C4-2B (cell line): ENCODE measurements at regions not wholly inside any gene's neighbourhood (a gene's known extent, or its start where the extent isn't known, plus 50 kb on each side); places are given as distances from the start of the nearest gene placed in this dataset.
"Not testable (repeated sequence)": the region's sequence is repeated elsewhere in the genome, so short reads cannot be mapped to it uniquely, and the experiment has no call there.

Experiments used
- CTCF ChIP-seq: fragments of 450-650 bp; conservative IDR thresholded peaks from 2 replicates; pipeline ENCODE4 v1.5.1; 2017; ENCODE audit warnings: mild to moderate bottlenecking
- ZFX ChIP-seq: fragments of 450-650 bp; IDR thresholded peaks from 2 replicates; pipeline ENCODE4 v1.6.1; 2017

- not testable (repeated sequence) for TF ChIP-seq CTCF, ZFX
These were observed 299.4 kb upstream of the USP24 start for GRCh38 chr1:55514571-55514970.
